Natural killer cell (primary cell): ENCODE measurements at regions not wholly inside any gene's neighbourhood (a gene's known extent, or its start where the extent isn't known, plus 50 kb on each side); places are given as distances from the start of the nearest gene placed in this dataset.

ENCODE experiments used
- ATAC-seq, 3 donors: fragments of 150-1000 bp in 2 of 3; fragments of 200-7000 bp in 1 of 3; cut with Tn5 transposase; 1 replicate in 1 of 3; 2 replicates in 2 of 3; pipeline ENCODE4 v1.10.0; 2021; ENCODE audit warnings: mild to moderate bottlenecking in 2 of 3, moderate library complexity in 2 of 3
- DNase-seq, 2 donors: peaks; one replicate each; pipeline versions ENCODE4 v3.0.0 to v3.0.0-alpha.2; 2013 to 2021; ENCODE audit warnings: mixed read lengths in 1 of 2
- H3K27ac ChIP-seq: one replicate; pipeline ENCODE4 v1.5.1; 2013; ENCODE audit warnings: mild to moderate bottlenecking, low read length
- H3K27me3 ChIP-seq: one replicate; pipeline ENCODE4 v1.6.1; 2013; ENCODE audit warnings: low read length; ENCODE audit not compliant: control insufficient read depth, insufficient read depth
- H3K36me3 ChIP-seq: one replicate; pipeline ENCODE4 v1.6.1; 2013; ENCODE audit warnings: low read length; ENCODE audit not compliant: control insufficient read depth, insufficient read depth
- H3K4me1 ChIP-seq: one replicate; pipeline ENCODE4 v1.6.1; 2013; ENCODE audit warnings: low read length; ENCODE audit not compliant: control insufficient read depth, insufficient read depth
- H3K4me3 ChIP-seq: one replicate; pipeline ENCODE4 v1.5.1; 2013; ENCODE audit warnings: low read length
- H3K9me3 ChIP-seq: one replicate; pipeline ENCODE4 v1.6.1; 2013; ENCODE audit warnings: low read length; ENCODE audit not compliant: control insufficient read depth, insufficient read depth
- H3K27ac Mint-ChIP-seq, 2 donors: one replicate each; pipeline ENCODE4 v1.8.0; 2022; ENCODE audit warnings: mild to moderate bottlenecking in 2 of 2, mixed read lengths in 2 of 2, moderate library complexity in 1 of 2
- H3K27me3 Mint-ChIP-seq, 2 donors: one replicate each; pipeline ENCODE4 v1.8.0; 2022; ENCODE audit warnings: low read depth in 2 of 2, mixed read lengths in 2 of 2
- H3K36me3 Mint-ChIP-seq: one replicate; pipeline ENCODE4 v1.8.0; 2022; ENCODE audit warnings: mixed read lengths
- H3K4me1 Mint-ChIP-seq, 2 donors: one replicate each; pipeline ENCODE4 v1.8.0; 2022; ENCODE audit warnings: mixed read lengths in 2 of 2
- H3K4me3 Mint-ChIP-seq: one replicate; pipeline ENCODE4 v1.8.0; 2022; ENCODE audit warnings: mild to moderate bottlenecking, moderate library complexity, mixed read lengths
- H3K9me3 Mint-ChIP-seq, 2 donors: one replicate each; pipeline ENCODE4 v1.8.0; 2022; ENCODE audit warnings: mixed read lengths in 2 of 2
- CTCF ChIP-seq: fragments of 200-600 bp; IDR thresholded peaks from one replicate; pipeline ENCODE4 v1.8.0; 2022; ENCODE audit warnings: antibody characterized with exemption
- WGBS: methylation state at CpG from one replicate; pipeline ENCODE4 v1.1.7; 2013; ENCODE audit warnings: missing lambda C conversion rate; ENCODE audit not compliant: insufficient coverage; 5-methylcytosine and 5-hydroxymethylcytosine counted together
- intact Hi-C: fragments of 100-400 bp; cut with micrococcal nuclease; formaldehyde crosslinking; loops from one replicate; pipeline ENCODE4 v1.14.2; 2022

GRCh38 chr6:6941201-6941600, 166.6 kb upstream of the RREB1 start:
- Histone ChIP-seq H3K9me3 (no peaks in the 10 kb centered on the region), H3K27ac (no peak overlapping the region), H3K27me3 (no peaks in the 10 kb centered on the region), H3K36me3 (no peaks in the 10 kb centered on the region), H3K4me3 (no peak overlapping the region), H3K4me1 (no peaks in the 10 kb centered on the region)
- intact Hi-C loops = no loop called here
- Mint-ChIP-seq H3K27me3 (peaks cover 2 to 10% of the 10 kb centered on the region in 2 donors), H3K36me3 (no peaks in the 10 kb centered on the region), H3K4me3 (no peak overlapping the region), H3K27ac (no peak overlapping the region), H3K9me3 (no peaks in the 10 kb centered on the region), H3K4me1 (peaks cover 12 to 15% of the 10 kb centered on the region in 2 donors)
- DNase-seq (no peak), ATAC-seq (no peak)
- no peak for TF ChIP-seq CTCF
- 91% methylated on average over 8 of the region's 8 CpGs for whole genome bisulfite sequencing

GRCh38 chr6:6942091-6942490, 165.7 kb upstream of the RREB1 start:
- no peak overlapping the region for H3K4me3 ChIP-seq
- DNase-seq = no peak
- no peak overlapping the region for H3K27ac Mint-ChIP-seq
- no peaks in the 10 kb centered on the region for H3K27me3 ChIP-seq
- no peak for TF ChIP-seq CTCF
- intact Hi-C loops = no loop called here
- H3K27me3 Mint-ChIP-seq = peaks cover 2 to 10% of the 10 kb centered on the region in 2 donors
- no peaks in the 10 kb centered on the region for H3K9me3 ChIP-seq
- 77% methylated on average over 3 of the region's 3 CpGs for WGBS
- no peaks in the 10 kb centered on the region for H3K36me3 Mint-ChIP-seq
- H3K4me1 Mint-ChIP-seq = peaks cover 12 to 15% of the 10 kb centered on the region in 2 donors
- H3K36me3 ChIP-seq = no peaks in the 10 kb centered on the region
- no peaks in the 10 kb centered on the region for H3K9me3 Mint-ChIP-seq
- H3K4me1 ChIP-seq = no peaks in the 10 kb centered on the region
- no peak overlapping the region for H3K27ac ChIP-seq
- no peak overlapping the region for H3K4me3 Mint-ChIP-seq
- no peak for ATAC-seq

DNA sequence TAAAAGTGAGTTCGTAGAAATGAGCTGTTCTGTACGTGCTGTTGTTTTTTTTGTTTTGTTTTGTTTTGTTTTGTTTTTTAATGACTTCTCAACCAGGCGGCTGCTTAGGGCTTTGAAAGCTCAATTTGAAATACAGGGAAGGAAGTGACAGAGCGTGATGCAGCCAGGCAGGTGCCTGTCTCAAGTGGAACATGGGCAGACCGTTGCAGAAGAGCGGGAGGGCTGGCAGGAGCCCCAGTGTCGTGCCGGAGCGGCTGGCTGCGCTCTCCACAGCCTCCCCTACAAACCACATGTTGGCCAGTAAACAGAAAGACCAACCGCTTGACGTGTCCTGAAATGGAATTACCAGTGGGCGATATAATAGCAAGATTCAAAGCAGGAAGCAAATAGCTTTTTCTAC, 164.9 kb upstream of the RREB1 start:
- intact Hi-C loops = no loop called here
- ATAC-seq = peak in 1 of 3 donors; percentile 39
- no peaks in the 10 kb centered on the region for H3K27me3 ChIP-seq

More for the DNA sequence above, 164.9 kb upstream of the RREB1 start:
- no peak overlapping the region for H3K4me3 ChIP-seq
- Mint-ChIP-seq H3K4me1 (peaks cover 12 to 15% of the 10 kb centered on the region in 2 donors), H3K27me3 (peaks cover 2 to 10% of the 10 kb centered on the region in 2 donors), H3K36me3 (no peaks in the 10 kb centered on the region), H3K4me3 (peak overlapping the region; percentile 25), H3K27ac (no peak overlapping the region), H3K9me3 (no peaks in the 10 kb centered on the region)
- H3K4me1 ChIP-seq = no peaks in the 10 kb centered on the region
- DNase-seq = peak in 1 of 2 donors; percentile 9
- TF ChIP-seq CTCF = no peak
- H3K27ac ChIP-seq = no peak overlapping the region
- no peaks in the 10 kb centered on the region for H3K36me3 ChIP-seq
- WGBS = 15% methylated on average over 13 of the region's 13 CpGs
- H3K9me3 ChIP-seq = no peaks in the 10 kb centered on the region
